ENCODE measurements at regions not wholly inside any gene's neighbourhood (a gene's known extent, or its start where the extent isn't known, plus 50 kb on each side); places are given as distances from the start of the nearest gene placed in this dataset.

GRCh38 chr4:20440170-20440569 lies 188.5 kb downstream of the SLIT2 start:
- no peak for DNase-seq (ENCODE audit: low read depth)
- H3K4me3 ChIP-seq (ENCODE audit: low read length), result no peak overlapping the region
- TF ChIP-seq CTCF (IDR thresholded peaks at IDR 0.05; ENCODE audit: insufficient read depth, low read depth, low read length, missing control alignments), result no peak

- H3K4me3 ChIP-seq (ENCODE audit: low read length), result no peak overlapping the region
- no peak for DNase-seq (ENCODE audit: low read depth)
- no peak for TF ChIP-seq CTCF (IDR thresholded peaks at IDR 0.05; ENCODE audit: insufficient read depth, low read depth, low read length, missing control alignments)
These were observed 191.5 kb downstream of the SLIT2 start for GRCh38 chr4:20443015-20443805.

- TF ChIP-seq CTCF (IDR thresholded peaks at IDR 0.05; ENCODE audit: insufficient read depth, low read depth, low read length, missing control alignments), result no peak
- no peak overlapping the region for H3K4me3 ChIP-seq (ENCODE audit: low read length)
- DNase-seq (ENCODE audit: low read depth), result peak; percentile 16
These were observed 193.1 kb downstream of the SLIT2 start for GRCh38 chr4:20444599-20445337.

GRCh38 chr4:20445933-20446723 lies 194.4 kb downstream of the SLIT2 start:
- H3K4me3 ChIP-seq (ENCODE audit: low read length), result no peak overlapping the region
- no peak for TF ChIP-seq CTCF (IDR thresholded peaks at IDR 0.05; ENCODE audit: insufficient read depth, low read depth, low read length, missing control alignments)
- no peak for DNase-seq (ENCODE audit: low read depth)

GRCh38 chr4:20447103-20447502 lies 195.4 kb downstream of the SLIT2 start:
- DNase-seq (ENCODE audit: low read depth), result no peak
- no peak overlapping the region for H3K4me3 ChIP-seq (ENCODE audit: low read length)
- no peak for TF ChIP-seq CTCF (IDR thresholded peaks at IDR 0.05; ENCODE audit: insufficient read depth, low read depth, low read length, missing control alignments)

- TF ChIP-seq CTCF (IDR thresholded peaks at IDR 0.05; ENCODE audit: insufficient read depth, low read depth, low read length, missing control alignments), result no peak
- no peak overlapping the region for H3K4me3 ChIP-seq (ENCODE audit: low read length)
- no peak for DNase-seq (ENCODE audit: low read depth)
These were observed 200.3 kb downstream of the SLIT2 start for GRCh38 chr4:20451986-20452385.
